ENCODE measurements at regions not wholly inside any gene's neighbourhood (a gene's known extent, or its start where the extent isn't known, plus 50 kb on each side); places are given as distances from the start of the nearest gene placed in this dataset.

- ChIA-PET RAD21 (ENCODE audit: low non-redundant PET in 1 of 2, low total read pairs in 2 of 2, uncharacterized antibody in 2 of 2, unreplicated experiment in 2 of 2) (no interaction called here), POLR2A (no interaction called here), CTCF (no interaction called here)
- Histone ChIP-seq H3K9me2 (ENCODE audit: insufficient read depth) (no peaks in the 10 kb centered on the region), H3K4me1 (ENCODE audit: control insufficient read depth in 1 of 2, insufficient read depth in 2 of 2, low read length in 2 of 2) (no peaks in the 10 kb centered on the region), H3K79me2 (ENCODE audit: insufficient read depth, low read length) (no peaks in the 10 kb centered on the region), H3K27me3 (ENCODE audit: insufficient read depth, low read length) (no peaks in the 10 kb centered on the region), H3K9ac (ENCODE audit: low read length) (no peak overlapping the region), H3K9me3 (ENCODE audit: control insufficient read depth in 1 of 2, insufficient read depth in 1 of 2, low read depth in 1 of 2, low read length in 2 of 2) (no peaks in the 10 kb centered on the region), H4K20me1 (ENCODE audit: insufficient read depth) (no peaks in the 10 kb centered on the region), H2AFZ (ENCODE audit: low read depth, low read length, poor library complexity, severe bottlenecking) (no peak overlapping the region), H3K36me3 (ENCODE audit: control insufficient read depth in 1 of 2, insufficient read depth in 2 of 2, low read length in 2 of 2) (no peaks in the 10 kb centered on the region), H3K4me2 (ENCODE audit: low read length) (no peak overlapping the region), H3K27ac (ENCODE audit: low read depth, low read length) (no peak overlapping the region), H3K4me3 (replicated peaks in 1 of 2; ENCODE audit: low read depth in 1 of 2, low read length in 2 of 2) (no peak overlapping the region)
- intact Hi-C loops (cut with micrococcal nuclease), result no loop called here
- no TSS peak for BruUV-seq (replicated peaks)
- TF ChIP-seq CEBPB (IDR thresholded peaks at IDR 0.05; ENCODE audit: low read depth) (no peak), POLR2A (IDR thresholded peaks at IDR 0.05; ENCODE audit: borderline replicate concordance, extremely low read depth, insufficient read depth, insufficient read length) (no peak), SP1 (IDR thresholded peaks at IDR 0.05; ENCODE audit: low read depth) (no peak), JUND (IDR thresholded peaks at IDR 0.05) (no peak), ZNF274 (IDR thresholded peaks at IDR 0.05; ENCODE audit: low read depth, low read length) (no peak), CBX3 (IDR thresholded peaks at IDR 0.05; ENCODE audit: low read depth) (no peak), YY1 (IDR thresholded peaks at IDR 0.05; ENCODE audit: extremely low read depth, insufficient replicate concordance, low read depth, low read length) (no peak), FOSL1 (IDR thresholded peaks at IDR 0.05; ENCODE audit: low read depth) (no peak), EZH2 (IDR thresholded peaks at IDR 0.05) (no peak), ELF1 (IDR thresholded peaks at IDR 0.05; ENCODE audit: borderline replicate concordance, low read depth) (no peak), POLR2AphosphoS5 (IDR thresholded peaks at IDR 0.05; ENCODE audit: low read depth, low read length) (no peak)
- TF ChIP-seq, protein P1, sequence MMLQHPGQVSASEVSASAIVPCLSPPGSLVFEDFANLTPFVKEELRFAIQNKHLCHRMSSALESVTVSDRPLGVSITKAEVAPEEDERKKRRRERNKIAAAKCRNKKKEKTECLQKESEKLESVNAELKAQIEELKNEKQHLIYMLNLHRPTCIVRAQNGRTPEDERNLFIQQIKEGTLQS (IDR thresholded peaks at IDR 0.05), result no peak
- TF ChIP-seq, protein P2, sequence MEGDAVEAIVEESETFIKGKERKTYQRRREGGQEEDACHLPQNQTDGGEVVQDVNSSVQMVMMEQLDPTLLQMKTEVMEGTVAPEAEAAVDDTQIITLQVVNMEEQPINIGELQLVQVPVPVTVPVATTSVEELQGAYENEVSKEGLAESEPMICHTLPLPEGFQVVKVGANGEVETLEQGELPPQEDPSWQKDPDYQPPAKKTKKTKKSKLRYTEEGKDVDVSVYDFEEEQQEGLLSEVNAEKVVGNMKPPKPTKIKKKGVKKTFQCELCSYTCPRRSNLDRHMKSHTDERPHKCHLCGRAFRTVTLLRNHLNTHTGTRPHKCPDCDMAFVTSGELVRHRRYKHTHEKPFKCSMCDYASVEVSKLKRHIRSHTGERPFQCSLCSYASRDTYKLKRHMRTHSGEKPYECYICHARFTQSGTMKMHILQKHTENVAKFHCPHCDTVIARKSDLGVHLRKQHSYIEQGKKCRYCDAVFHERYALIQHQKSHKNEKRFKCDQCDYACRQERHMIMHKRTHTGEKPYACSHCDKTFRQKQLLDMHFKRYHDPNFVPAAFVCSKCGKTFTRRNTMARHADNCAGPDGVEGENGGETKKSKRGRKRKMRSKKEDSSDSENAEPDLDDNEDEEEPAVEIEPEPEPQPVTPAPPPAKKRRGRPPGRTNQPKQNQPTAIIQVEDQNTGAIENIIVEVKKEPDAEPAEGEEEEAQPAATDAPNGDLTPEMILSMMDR (IDR thresholded peaks at IDR 0.05 in 2 of 3, conservative IDR thresholded peaks at IDR 0.05 in 1 of 3; ENCODE audit: borderline replicate concordance in 1 of 3, insufficient read depth in 1 of 3, low read depth in 2 of 3, low read length in 2 of 3), result no peak
- DNase-seq (ENCODE audit: low read depth, low spot score) (no peak), ATAC-seq (no peak)
These were observed 282.9 kb upstream of the SLITRK6 start for GRCh38 chr13:86082121-86082520.

Measured in HCT116 (cell line).